H9 (cell line): ENCODE measurements at regions not wholly inside any gene's neighbourhood (a gene's known extent, or its start where the extent isn't known, plus 50 kb on each side); places are given as distances from the start of the nearest gene placed in this dataset.

Experiments
- DNase-seq: peaks from one replicate; pipeline ENCODE4 v3.0.0-alpha.2; 2017
- H2AFZ ChIP-seq: one replicate; pipeline ENCODE4 v1.6.1; 2013; ENCODE audit warnings: mild to moderate bottlenecking, low read length, control low read depth, moderate library complexity
- H2AK5ac ChIP-seq: 2 replicates; pipeline ENCODE4 v1.6.1; 2013; ENCODE audit warnings: low read length, control low read depth, mixed read lengths; ENCODE audit not compliant: insufficient read length
- H2BK120ac ChIP-seq: one replicate; pipeline ENCODE4 v1.6.1; 2013; ENCODE audit warnings: low read depth, mild to moderate bottlenecking, low read length, control low read depth, inconsistent platforms; ENCODE audit not compliant: poor library complexity, severe bottlenecking
- H2BK12ac ChIP-seq: 2 replicates; pipeline ENCODE4 v1.6.1; 2013; ENCODE audit warnings: low read length, control low read depth, mixed read lengths, low read depth; ENCODE audit not compliant: insufficient read length
- H2BK15ac ChIP-seq: 2 replicates; pipeline ENCODE4 v1.6.1; 2013; ENCODE audit warnings: low read depth, low read length, control low read depth
- H2BK20ac ChIP-seq: one replicate; pipeline ENCODE4 v1.6.1; 2013; ENCODE audit warnings: low read depth, mild to moderate bottlenecking, low read length, control low read depth, inconsistent platforms; ENCODE audit not compliant: poor library complexity, severe bottlenecking
- H2BK5ac ChIP-seq: 2 replicates; pipeline ENCODE4 v1.6.1; 2013; ENCODE audit warnings: low read length, control low read depth, mixed read lengths; ENCODE audit not compliant: insufficient read length
- H3K14ac ChIP-seq: 2 replicates; pipeline ENCODE4 v1.6.1; 2013; ENCODE audit warnings: low read length, control low read depth; ENCODE audit not compliant: insufficient read depth
- H3K18ac ChIP-seq: 2 replicates; pipeline ENCODE4 v1.6.1; 2013; ENCODE audit warnings: low read depth, mild to moderate bottlenecking, mixed read lengths, low read length, control low read depth; ENCODE audit not compliant: insufficient read length
- H3K23ac ChIP-seq: 2 replicates; pipeline ENCODE4 v1.6.1; 2013; ENCODE audit warnings: low read length, control low read depth, mixed read lengths, low read depth; ENCODE audit not compliant: insufficient read length
- H3K23me2 ChIP-seq: 2 replicates; pipeline ENCODE4 v1.6.1; 2013; ENCODE audit warnings: low read depth, mild to moderate bottlenecking, mixed read lengths, low read length, control low read depth; ENCODE audit not compliant: insufficient read length, poor library complexity, severe bottlenecking
- H3K27ac ChIP-seq: 2 replicates; pipeline ENCODE4 v1.5.1; 2013; ENCODE audit warnings: low read length, control low read depth, mixed read lengths, low read depth; ENCODE audit not compliant: insufficient read length
- H3K27me3 ChIP-seq: 2 replicates; pipeline ENCODE4 v1.6.1; 2013; ENCODE audit warnings: low read length, control low read depth, inconsistent platforms; ENCODE audit not compliant: insufficient read depth
- H3K4ac ChIP-seq: 2 replicates; pipeline ENCODE4 v1.6.1; 2013; ENCODE audit warnings: low read depth, mild to moderate bottlenecking, control low read depth, inconsistent platforms, low read length, moderate library complexity
- H3K4me1 ChIP-seq: 2 replicates; pipeline ENCODE4 v1.6.1; 2013; ENCODE audit warnings: low read length, control low read depth, inconsistent platforms; ENCODE audit not compliant: insufficient read depth
- H3K4me2 ChIP-seq: 2 replicates; pipeline ENCODE4 v1.6.1; 2013; ENCODE audit warnings: low read length, control low read depth, mixed read lengths; ENCODE audit not compliant: insufficient read length, insufficient read depth
- H3K56ac ChIP-seq: 2 replicates; pipeline ENCODE4 v1.6.1; 2013; ENCODE audit warnings: low read depth, mild to moderate bottlenecking, mixed read lengths, low read length, control low read depth; ENCODE audit not compliant: insufficient read length
- H3K79me1 ChIP-seq: 2 replicates; pipeline ENCODE4 v1.6.1; 2013; ENCODE audit warnings: low read depth, mild to moderate bottlenecking, moderate library complexity, low read length, control low read depth, inconsistent platforms; ENCODE audit not compliant: insufficient read depth, poor library complexity, severe bottlenecking
- H3K79me2 ChIP-seq: 2 replicates; pipeline ENCODE4 v1.6.1; 2013; ENCODE audit warnings: low read length, control low read depth, inconsistent platforms; ENCODE audit not compliant: insufficient read depth
- H3K9ac ChIP-seq: 2 replicates; pipeline ENCODE4 v1.6.1; 2013; ENCODE audit warnings: low read length, control low read depth, mixed read lengths; ENCODE audit not compliant: insufficient read length; ENCODE audit errors: extremely low read depth
- H3K9me3 ChIP-seq: one replicate; pipeline ENCODE4 v1.6.1; 2013; ENCODE audit warnings: low read depth, low read length, inconsistent platforms; ENCODE audit not compliant: control insufficient read depth
- H3T11ph ChIP-seq: one replicate; pipeline ENCODE4 v1.6.1; 2013; ENCODE audit warnings: mild to moderate bottlenecking, low read length, control low read depth, inconsistent platforms
- H4K20me1 ChIP-seq: one replicate; pipeline ENCODE4 v1.6.1; 2013; ENCODE audit not compliant: control insufficient read depth, insufficient read length, insufficient read depth
- H4K5ac ChIP-seq: 2 replicates; pipeline ENCODE4 v1.6.1; 2013; ENCODE audit warnings: low read depth, mild to moderate bottlenecking, mixed read lengths, low read length, control low read depth; ENCODE audit not compliant: insufficient read length
- H4K8ac ChIP-seq: replicated peaks from 2 replicates; pipeline ENCODE4 v1.6.1; 2013; ENCODE audit warnings: low read length, control low read depth, mixed read lengths, low read depth; ENCODE audit not compliant: insufficient read length
- H4K91ac ChIP-seq: 2 replicates; pipeline ENCODE4 v1.6.1; 2013; ENCODE audit warnings: low read depth, mild to moderate bottlenecking, moderate library complexity, mixed read lengths, low read length, control low read depth; ENCODE audit not compliant: insufficient read length
- H3K27ac Mint-ChIP-seq, 3 experiments: 2 replicates in 2 of 3; 3 replicates in 1 of 3; pipeline ENCODE4 v1.8.0; 2020 to 2021; ENCODE audit warnings: mixed read lengths in 3 of 3, mild to moderate bottlenecking in 1 of 3, moderate library complexity in 1 of 3
- H3K27me3 Mint-ChIP-seq: 2 replicates; pipeline ENCODE4 v1.8.0; 2021; ENCODE audit warnings: low read depth, mild to moderate bottlenecking, moderate library complexity, mixed read lengths
- H3K36me3 Mint-ChIP-seq, 3 experiments: 2 replicates in 2 of 3; 3 replicates in 1 of 3; pipeline ENCODE4 v1.8.0; 2020 to 2021; ENCODE audit warnings: low read depth in 3 of 3, mixed read lengths in 3 of 3; ENCODE audit not compliant: insufficient read depth in 1 of 3
- H3K4me1 Mint-ChIP-seq, 2 experiments: 2 replicates each; pipeline ENCODE4 v1.8.0; 2020; ENCODE audit warnings: mixed read lengths in 2 of 2
- H3K4me3 Mint-ChIP-seq, 2 experiments: 2 replicates in 1 of 2; 3 replicates in 1 of 2; pipeline ENCODE4 v1.8.0; 2020 to 2021; ENCODE audit warnings: mild to moderate bottlenecking in 2 of 2, mixed read lengths in 2 of 2, moderate library complexity in 1 of 2
- H3K9me3 Mint-ChIP-seq, 2 experiments: 2 replicates in 1 of 2; 3 replicates in 1 of 2; pipeline ENCODE4 v1.8.0; 2020; ENCODE audit warnings: mild to moderate bottlenecking in 2 of 2, mixed read lengths in 2 of 2, moderate library complexity in 1 of 2
- CTCF ChIP-seq: fragments of 200-600 bp; sonication (generic); conservative IDR thresholded peaks from 3 replicates; pipeline ENCODE4 v1.8.0; 2021; ENCODE audit warnings: antibody characterized with exemption, mild to moderate bottlenecking
- WGBS: extraction: QIAGEN DNeasy Blood & Tissue Kit; methylation state at CpG from one replicate; pipeline ENCODE4 v1.1.7; 2013; ENCODE audit warnings: missing lambda C conversion rate, low lambda C conversion rate, mixed read lengths; ENCODE audit not compliant: insufficient read length; ENCODE audit errors: extremely low coverage; 5-methylcytosine and 5-hydroxymethylcytosine counted together

DNA sequence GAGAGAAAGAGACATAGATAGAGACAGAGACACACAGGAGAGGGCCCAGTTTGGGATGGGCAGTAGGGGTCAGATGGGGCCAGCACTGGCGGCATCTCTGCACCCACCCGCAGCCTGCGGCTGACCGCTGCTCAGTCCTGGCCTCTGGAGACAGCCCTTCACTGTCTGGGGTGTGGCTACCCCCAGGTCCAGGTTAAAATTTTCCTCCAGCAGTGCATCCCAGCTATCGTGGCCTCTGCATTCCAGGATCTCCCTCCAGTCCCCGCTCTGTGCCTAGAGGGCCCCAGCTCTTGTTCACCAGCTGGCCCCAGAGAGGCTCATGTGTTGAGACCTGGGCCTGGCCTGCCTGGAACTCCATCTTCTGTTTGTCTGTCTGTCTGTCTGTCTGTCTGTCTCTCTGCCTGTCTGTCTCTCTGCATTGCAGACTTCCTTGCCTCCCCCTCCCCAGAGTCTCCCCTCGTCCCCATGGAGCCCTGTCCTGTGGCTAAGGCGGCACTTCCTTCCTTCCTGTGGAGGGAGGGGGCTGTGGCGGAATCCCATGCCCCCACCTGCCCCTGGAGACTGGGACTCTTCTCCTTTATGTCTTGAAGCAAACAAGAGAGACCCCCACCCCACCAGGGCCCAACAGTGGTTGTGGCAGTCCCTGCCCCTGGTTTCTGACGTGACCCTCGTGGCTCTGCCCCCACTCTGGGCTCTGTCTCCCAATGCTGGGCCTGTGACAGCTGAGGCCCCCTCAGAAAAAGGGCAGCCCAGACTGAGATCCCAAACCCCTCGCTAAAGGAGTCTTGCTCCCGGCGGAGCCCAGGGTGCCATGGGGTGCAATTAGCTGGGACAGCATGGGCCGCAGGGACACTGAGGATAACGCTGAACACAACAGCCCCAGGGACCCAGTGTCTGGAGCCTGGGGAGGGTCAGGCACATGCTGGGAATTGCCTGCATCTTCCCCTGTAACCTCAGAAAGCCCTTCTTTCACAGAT lies 241.8 kb downstream of the NPHP4 start:
- peaks cover 9% of the 10 kb centered on the region for H3K27me3 Mint-ChIP-seq
- H3K79me2 ChIP-seq: no peaks in the 10 kb centered on the region
- DNase-seq: no peak
- H2BK120ac ChIP-seq: no peak overlapping the region
- H4K20me1 ChIP-seq: no peaks in the 10 kb centered on the region
- H2BK12ac ChIP-seq: no peak overlapping the region
- no peak overlapping the region for H3K4ac ChIP-seq
- no peak overlapping the region for H2BK5ac ChIP-seq
- no peak overlapping the region for H3K56ac ChIP-seq
- peaks cover 13% of the 10 kb centered on the region for H3K4me1 ChIP-seq
- H3K36me3 Mint-ChIP-seq: no peaks in the 10 kb centered on the region
- H2AFZ ChIP-seq: no peak overlapping the region
- no peak overlapping the region for H3K4me2 ChIP-seq
- no peak overlapping the region for H4K5ac ChIP-seq
- no peak for TF ChIP-seq CTCF
- no peaks in the 10 kb centered on the region for H3K23me2 ChIP-seq
- H3K14ac ChIP-seq: no peak overlapping the region
- H3K18ac ChIP-seq: no peak overlapping the region
- H3K27ac ChIP-seq: no peak overlapping the region
- H3K4me1 Mint-ChIP-seq: peaks cover 25 to 34% of the 10 kb centered on the region in 2 experiments
- no peaks in the 10 kb centered on the region; a peak in 1 of 5 replicates for H3K9me3 Mint-ChIP-seq
- H2BK20ac ChIP-seq: no peak overlapping the region
- no CpG with 5 or more reads among the region's 16 CpGs for WGBS
- no peak overlapping the region for H3T11ph ChIP-seq
- no peak overlapping the region for H2BK15ac ChIP-seq
- no peak overlapping the region for H4K8ac ChIP-seq
- H3K9me3 ChIP-seq: no peaks in the 10 kb centered on the region
- H3K79me1 ChIP-seq: no peaks in the 10 kb centered on the region
- H3K23ac ChIP-seq: no peak overlapping the region
- no peak overlapping the region for H4K91ac ChIP-seq
- no peak overlapping the region for H2AK5ac ChIP-seq
- H3K9ac ChIP-seq: no peak overlapping the region
- no peak overlapping the region; a peak in 1 of 5 replicates for H3K4me3 Mint-ChIP-seq
- H3K27ac Mint-ChIP-seq: peak overlapping the region in 2 of 3 experiments; percentile 47 to 91; a peak in 1 of 7 replicates
- H3K27me3 ChIP-seq: no peaks in the 10 kb centered on the region
